Gastroesophageal sphincter (tissue), 4 donors: ENCODE measurements at regions not wholly inside any gene's neighbourhood (a gene's known extent, or its start where the extent isn't known, plus 50 kb on each side); places are given as distances from the start of the nearest gene placed in this dataset.
"Not testable (repeated sequence)": the region's sequence is repeated elsewhere in the genome, so short reads cannot be mapped to it uniquely, and the experiment has no call there.

ENCODE experiments used
- ATAC-seq: fragments of 150-250 bp; one replicate; pipeline ENCODE4 v1.9.1; 2016; ENCODE audit warnings: mild to moderate bottlenecking, moderate library complexity
- H3K27ac ChIP-seq, 4 donors: fragments of 200-600 bp; sonication (generic) in 3 of 4; 1 replicate in 3 of 4; 2 replicates in 1 of 4; pipeline ENCODE4 v1.5.1; 2016 to 2019
- H3K27me3 ChIP-seq: fragments of 200-600 bp; sonication (generic); one replicate; pipeline ENCODE4 v1.5.1; 2019
- H3K36me3 ChIP-seq, 2 donors: fragments of 200-600 bp; sonication (generic); one replicate each; pipeline ENCODE4 v1.5.1; 2019; ENCODE audit warnings: control low read depth in 1 of 2
- H3K4me1 ChIP-seq, 3 donors: fragments of 200-600 bp; sonication (generic); 1 replicate in 2 of 3; 2 replicates in 1 of 3; pipeline ENCODE4 v1.5.1; 2016 to 2019; ENCODE audit warnings: control low read depth in 2 of 3
- H3K4me3 ChIP-seq, 2 donors: fragments of 200-600 bp; sonication (generic); one replicate each; pipeline ENCODE4 v1.5.1; 2019; ENCODE audit warnings: mild to moderate bottlenecking in 1 of 2, moderate library complexity in 1 of 2
- H3K9me3 ChIP-seq, 3 donors: fragments of 200-600 bp; sonication (generic); one replicate each; pipeline ENCODE4 v1.5.1; 2017 to 2019; ENCODE audit warnings: control low read depth in 2 of 3
- CTCF ChIP-seq, 4 experiments: fragments of 200-600 bp in 2 of 4; fragments of 450-650 bp in 2 of 4; sonication (generic) in 1 of 4; IDR thresholded peaks; one replicate each; pipeline ENCODE4 v1.5.1; 2017 to 2019; ENCODE audit warnings: antibody characterized with exemption in 4 of 4, mild to moderate bottlenecking in 2 of 4, moderate library complexity in 2 of 4
- EP300 ChIP-seq: sonication (generic); formaldehyde crosslinking; IDR thresholded peaks from one replicate; pipeline ENCODE4 v1.6.1; 2017; ENCODE audit warnings: antibody characterized with exemption, mild to moderate bottlenecking
- POLR2A ChIP-seq, 2 donors: fragments of 450-650 bp; IDR thresholded peaks; one replicate each; pipeline ENCODE4 v1.6.1; 2017; ENCODE audit warnings: antibody characterized with exemption in 2 of 2, mild to moderate bottlenecking in 2 of 2, moderate library complexity in 1 of 2
- POLR2AphosphoS5 ChIP-seq: sonication (generic); formaldehyde crosslinking; IDR thresholded peaks from one replicate; pipeline ENCODE4 v1.6.1; 2017; ENCODE audit warnings: antibody characterized with exemption
- WGBS, 2 donors: methylation state at CpG; one replicate each; pipeline ENCODE4 v1.1.5; 2018; ENCODE audit warnings: low coverage in 1 of 2; 5-methylcytosine and 5-hydroxymethylcytosine counted together

GRCh38 chr6:8939615-8940014 is 504.3 kb upstream of the SLC35B3 start:
- Histone ChIP-seq H3K4me1 (no peaks in the 10 kb centered on the region), H3K36me3 (no peaks in the 10 kb centered on the region), H3K4me3 (no peak overlapping the region), H3K27ac (no peak overlapping the region), H3K27me3 (peaks cover 4% of the 10 kb centered on the region), H3K9me3 (no peaks in the 10 kb centered on the region)
- no peak for TF ChIP-seq POLR2AphosphoS5
- TF ChIP-seq POLR2A (IDR thresholded peaks at IDR 0.05) = no peak
- TF ChIP-seq EP300 = no peak
- no peak for TF ChIP-seq CTCF (IDR thresholded peaks at IDR 0.05)
- WGBS, 2 donors = 24 to 26% methylated on average over 3 to 4 of the region's 4 CpGs
- no peak for ATAC-seq

GRCh38 chr6:8934318-8934717 is 499.0 kb upstream of the SLC35B3 start:
- peaks cover 4% of the 10 kb centered on the region for H3K27me3 ChIP-seq
- no peaks in the 10 kb centered on the region for H3K36me3 ChIP-seq
- H3K4me1 ChIP-seq = no peaks in the 10 kb centered on the region
- TF ChIP-seq EP300 = no peak
- TF ChIP-seq POLR2A (IDR thresholded peaks at IDR 0.05) = no peak
- TF ChIP-seq POLR2AphosphoS5 = no peak
- TF ChIP-seq CTCF (IDR thresholded peaks at IDR 0.05) = no peak
- H3K27ac ChIP-seq = no peak overlapping the region
- WGBS, 2 donors = 22 to 63% methylated on average over 2 to 4 of the region's 4 CpGs
- ATAC-seq = no peak
- H3K4me3 ChIP-seq = no peak overlapping the region
- no peaks in the 10 kb centered on the region for H3K9me3 ChIP-seq

GRCh38 chr6:8930009-8930408 is 494.7 kb upstream of the SLC35B3 start:
- 57% methylated on average over 1 of the region's 3 CpGs; no CpG with 5 or more reads in 1 of the 2 donors for WGBS, 2 donors
- no peaks in the 10 kb centered on the region for H3K9me3 ChIP-seq
- TF ChIP-seq CTCF (IDR thresholded peaks at IDR 0.05) (no peak), EP300 (no peak), POLR2A (IDR thresholded peaks at IDR 0.05) (no peak)
- H3K4me1 ChIP-seq = no peaks in the 10 kb centered on the region
- no peak overlapping the region for H3K27ac ChIP-seq
- H3K4me3 ChIP-seq = no peak overlapping the region
- H3K36me3 ChIP-seq = no peaks in the 10 kb centered on the region
- no peak for ATAC-seq
- no peaks in the 10 kb centered on the region for H3K27me3 ChIP-seq

- not testable (repeated sequence) for ATAC-seq, H3K27me3 ChIP-seq, H3K36me3 ChIP-seq, H3K9me3 ChIP-seq, H3K4me1 ChIP-seq, H3K4me3 ChIP-seq, H3K27ac ChIP-seq
- 80 to 100% methylated on average over 1 of the region's 1 CpG for WGBS, 2 donors
These were observed 484.9 kb upstream of the SLC35B3 start for GRCh38 chr6:8920244-8920643.

GRCh38 chr6:8918196-8918595 is 482.9 kb upstream of the SLC35B3 start:
- no peaks in the 10 kb centered on the region for H3K36me3 ChIP-seq
- 82 to 88% methylated on average over 2 of the region's 2 CpGs for WGBS, 2 donors
- TF ChIP-seq CTCF (IDR thresholded peaks at IDR 0.05) = no peak
- no peak overlapping the region for H3K4me3 ChIP-seq
- no peaks in the 10 kb centered on the region for H3K4me1 ChIP-seq
- H3K27me3 ChIP-seq = no peaks in the 10 kb centered on the region
- H3K9me3 ChIP-seq = peaks cover 0 to 6% (median 0%) of the 10 kb centered on the region in 3 donors
- no peak overlapping the region for H3K27ac ChIP-seq
- no peak for ATAC-seq

- Histone ChIP-seq H3K36me3 (no peaks in the 10 kb centered on the region), H3K9me3 (peaks cover 0 to 23% (median 0%) of the 10 kb centered on the region in 3 donors), H3K27ac (no peak overlapping the region), H3K4me3 (no peak overlapping the region), H3K4me1 (no peaks in the 10 kb centered on the region), H3K27me3 (no peaks in the 10 kb centered on the region)
- WGBS, 2 donors = 46 to 82% methylated on average over 4 to 9 of the region's 9 CpGs
- no peak for ATAC-seq
- TF ChIP-seq CTCF (IDR thresholded peaks at IDR 0.05) (no peak), POLR2AphosphoS5 (no peak), EP300 (no peak), POLR2A (IDR thresholded peaks at IDR 0.05) (no peak)
These were observed 479.4 kb upstream of the SLC35B3 start for GRCh38 chr6:8914700-8915099.
